Effector memory CD4-positive, alpha-beta T cell (primary cell): ENCODE measurements at regions not wholly inside any gene's neighbourhood (a gene's known extent, or its start where the extent isn't known, plus 50 kb on each side); places are given as distances from the start of the nearest gene placed in this dataset.
"Not testable (repeated sequence)": the region's sequence is repeated elsewhere in the genome, so short reads cannot be mapped to it uniquely, and the experiment has no call there.

Source experiments
- DNase-seq, 3 donors: peaks; one replicate each; pipeline ENCODE4 v3.0.0-alpha.2; 2020
- H3K27ac ChIP-seq: 2 replicates; pipeline ENCODE4 v1.7.0; 2013; ENCODE audit warnings: mild to moderate bottlenecking, low read length, moderate library complexity; ENCODE audit not compliant: insufficient read depth, poor library complexity, severe bottlenecking
- H3K27me3 ChIP-seq: replicated peaks from 2 replicates; pipeline ENCODE4 v1.7.0; 2013; ENCODE audit warnings: mild to moderate bottlenecking, low read length; ENCODE audit not compliant: insufficient read depth, control insufficient read depth, poor library complexity, severe bottlenecking
- H3K36me3 ChIP-seq: 2 replicates; pipeline ENCODE4 v1.7.0; 2013; ENCODE audit warnings: mild to moderate bottlenecking, low read length, moderate library complexity; ENCODE audit not compliant: control insufficient read depth, insufficient read depth
- H3K4me1 ChIP-seq: 2 replicates; pipeline ENCODE4 v1.7.0; 2013; ENCODE audit warnings: low read length, mild to moderate bottlenecking; ENCODE audit not compliant: control insufficient read depth, insufficient read depth, poor library complexity, severe bottlenecking
- H3K4me3 ChIP-seq: 2 replicates; pipeline ENCODE4 v1.7.0; 2013; ENCODE audit warnings: low read length, low read depth, mild to moderate bottlenecking; ENCODE audit not compliant: insufficient read depth, poor library complexity, severe bottlenecking
- H3K9me3 ChIP-seq: 2 replicates; pipeline ENCODE4 v1.7.0; 2013; ENCODE audit warnings: mild to moderate bottlenecking, low read length, moderate library complexity; ENCODE audit not compliant: control insufficient read depth

DNA sequence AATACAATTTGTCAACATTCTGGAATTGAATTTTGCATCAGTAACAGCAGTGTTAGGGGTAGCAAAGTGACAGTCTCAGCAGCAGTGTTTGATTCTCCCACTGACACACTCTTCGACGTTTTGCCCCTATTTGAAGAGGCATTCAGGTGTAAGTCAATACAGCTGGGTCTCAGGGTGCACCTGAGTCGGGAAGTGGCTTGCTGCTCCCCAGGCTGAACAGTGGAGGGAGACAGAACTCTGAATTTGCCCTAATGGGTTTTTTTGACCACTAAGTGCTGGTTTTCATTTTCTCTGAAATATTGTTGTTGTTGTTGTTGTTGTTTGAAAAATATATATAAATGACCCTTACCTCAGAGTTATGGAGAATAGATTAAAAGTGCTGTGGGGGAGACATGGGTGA, 223.2 kb downstream of the TLR4 start:
- no peak for DNase-seq
- Histone ChIP-seq H3K36me3 (no peaks in the 10 kb centered on the region), H3K4me1 (no peaks in the 10 kb centered on the region), H3K9me3 (no peaks in the 10 kb centered on the region), H3K4me3 (no peak overlapping the region), H3K27ac (no peak overlapping the region), H3K27me3 (no peaks in the 10 kb centered on the region)

DNA sequence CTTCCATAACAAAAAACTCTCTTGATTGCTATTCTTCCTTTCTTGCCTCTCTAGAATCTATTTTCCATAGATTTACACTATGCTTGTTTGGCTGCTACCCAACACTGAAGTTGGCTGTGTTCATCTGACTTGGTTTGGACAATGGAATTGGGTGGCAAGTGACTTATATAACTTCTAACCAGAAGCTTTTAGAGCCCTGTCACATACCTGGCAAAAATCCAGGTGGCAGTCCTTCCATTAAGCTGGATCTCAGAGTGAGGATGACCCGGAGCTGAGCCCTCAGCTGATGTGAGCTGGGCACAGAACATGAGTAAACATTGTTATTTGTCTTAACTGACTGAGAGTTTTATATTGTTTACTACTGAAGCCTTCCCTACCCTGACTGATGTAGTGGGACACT, 225.7 kb downstream of the TLR4 start:
- DNase-seq, result no peak
- Histone ChIP-seq H3K27me3 (no peaks in the 10 kb centered on the region), H3K9me3 (no peaks in the 10 kb centered on the region), H3K4me1 (no peaks in the 10 kb centered on the region), H3K36me3 (no peaks in the 10 kb centered on the region), H3K27ac (no peak overlapping the region), H3K4me3 (no peak overlapping the region)

DNA sequence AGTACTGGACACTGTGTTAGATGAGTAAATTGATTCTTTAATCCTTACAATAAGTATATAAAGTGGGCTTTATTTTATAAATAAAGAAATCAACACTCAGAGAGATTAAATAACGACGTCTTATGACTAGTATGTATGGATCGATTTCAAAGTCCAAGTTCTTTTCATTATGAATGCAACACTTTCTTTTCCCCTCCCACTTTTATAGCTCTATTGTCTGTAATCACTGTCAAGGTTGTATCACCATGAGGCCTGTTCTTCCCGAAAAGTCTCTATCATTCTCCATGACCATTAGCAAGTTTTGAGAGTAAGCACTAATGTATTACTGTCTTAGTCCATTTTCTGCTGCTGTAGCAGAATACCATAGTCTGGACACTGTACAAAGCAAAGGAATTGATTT, 228.4 kb downstream of the TLR4 start:
- Histone ChIP-seq H3K27ac (no peak overlapping the region), H3K27me3 (no peaks in the 10 kb centered on the region), H3K9me3 (no peaks in the 10 kb centered on the region), H3K36me3 (no peaks in the 10 kb centered on the region), H3K4me1 (no peaks in the 10 kb centered on the region), H3K4me3 (no peak overlapping the region)
- DNase-seq, result no peak

DNA sequence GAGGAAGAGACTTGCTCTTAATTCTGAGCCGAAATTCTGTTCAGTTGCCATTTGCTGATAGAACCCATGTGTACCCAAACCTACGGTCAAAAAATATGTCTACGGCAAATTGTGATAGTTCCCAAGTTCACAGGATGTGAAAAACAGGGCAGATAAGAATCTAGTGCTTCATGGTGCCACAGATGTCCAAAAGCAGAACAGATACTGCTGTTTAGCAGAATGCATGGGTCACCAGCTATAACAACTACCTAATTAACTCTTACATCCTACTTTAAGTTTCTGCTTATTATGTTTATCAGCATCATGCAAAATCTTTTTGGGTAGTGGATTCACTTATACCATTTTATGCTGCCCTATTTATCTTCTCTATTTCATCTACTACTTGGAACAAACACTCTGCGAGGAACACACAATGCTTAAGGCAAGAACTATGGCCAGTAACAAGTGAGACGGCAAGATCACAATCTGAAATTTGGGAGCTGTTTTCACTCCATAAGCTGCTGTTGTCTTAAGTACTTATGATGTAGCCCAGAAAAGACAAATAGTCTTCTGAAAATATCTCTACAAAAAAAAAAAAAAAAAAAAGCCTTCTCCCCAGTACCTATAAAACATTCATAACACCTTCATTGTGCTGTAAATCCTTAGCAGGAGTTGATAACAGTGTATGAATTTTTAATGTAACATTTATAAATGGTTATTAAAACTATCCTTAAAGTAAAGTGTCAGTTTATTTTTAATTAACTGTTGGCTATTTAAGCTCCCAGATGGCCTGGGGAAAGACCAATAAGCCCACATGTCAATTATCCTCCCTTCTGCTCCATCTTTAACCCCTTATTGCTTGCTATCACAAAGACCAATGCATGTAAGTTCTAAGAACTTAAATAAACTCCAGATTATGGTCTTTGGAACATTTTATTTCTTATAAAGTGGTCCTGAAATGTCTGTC, 232.3 kb downstream of the TLR4 start:
- Histone ChIP-seq H3K27ac (no peak overlapping the region), H3K9me3 (no peaks in the 10 kb centered on the region), H3K36me3 (no peaks in the 10 kb centered on the region), H3K4me3 (no peak overlapping the region), H3K4me1 (no peaks in the 10 kb centered on the region), H3K27me3 (no peaks in the 10 kb centered on the region)
- no peak for DNase-seq

DNA sequence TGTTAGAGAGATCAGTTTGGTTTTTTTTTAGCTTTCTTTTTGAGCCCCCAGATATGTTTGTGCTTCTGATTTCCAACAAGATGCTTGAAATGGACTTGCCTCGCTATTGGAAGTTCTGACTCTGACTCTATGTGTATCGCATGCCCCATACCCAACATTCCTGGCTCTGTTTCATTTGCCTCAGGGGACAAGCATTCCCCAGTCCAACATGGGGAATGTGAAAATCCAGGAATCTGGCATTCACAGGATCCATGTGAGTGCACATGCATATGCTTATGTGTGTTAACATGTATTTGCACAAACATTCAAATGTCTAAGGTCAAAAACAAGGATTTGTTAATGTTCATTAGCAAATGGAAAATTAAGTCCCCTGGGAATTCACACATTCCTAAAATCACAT, 233.9 kb downstream of the TLR4 start:
- no peak overlapping the region for H3K4me3 ChIP-seq

DNA sequence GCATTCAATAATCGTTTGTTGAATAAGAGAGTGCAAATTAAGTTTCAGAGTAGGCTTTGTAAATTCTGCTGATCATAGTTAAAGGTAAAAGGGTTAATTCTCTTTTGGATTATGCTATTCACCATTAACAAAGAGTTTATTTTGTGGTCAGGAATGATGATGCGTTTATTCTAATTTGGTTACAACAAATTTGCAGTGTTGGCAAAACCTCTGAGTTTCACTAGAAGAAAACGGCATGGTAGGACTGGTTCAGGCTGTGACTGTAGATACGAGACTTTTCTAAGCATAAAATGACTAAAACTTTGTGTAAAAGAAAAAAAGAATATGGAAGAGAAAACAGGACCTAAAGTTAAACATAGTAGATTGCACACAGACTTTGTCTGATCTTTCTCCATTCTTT, 234.7 kb downstream of the TLR4 start:
- H3K36me3 ChIP-seq, result no peaks in the 10 kb centered on the region
- no peaks in the 10 kb centered on the region for H3K9me3 ChIP-seq
- H3K27me3 ChIP-seq, result no peaks in the 10 kb centered on the region
- H3K4me1 ChIP-seq, result no peaks in the 10 kb centered on the region
- H3K4me3 ChIP-seq, result no peak overlapping the region
- H3K27ac ChIP-seq, result no peak overlapping the region
- no peak for DNase-seq

More for the DNA sequence above, 233.9 kb downstream of the TLR4 start:
- no peak for DNase-seq
- Histone ChIP-seq H3K27ac (no peak overlapping the region), H3K27me3 (no peaks in the 10 kb centered on the region), H3K36me3 (no peaks in the 10 kb centered on the region), H3K9me3 (no peaks in the 10 kb centered on the region), H3K4me1 (no peaks in the 10 kb centered on the region)

DNA sequence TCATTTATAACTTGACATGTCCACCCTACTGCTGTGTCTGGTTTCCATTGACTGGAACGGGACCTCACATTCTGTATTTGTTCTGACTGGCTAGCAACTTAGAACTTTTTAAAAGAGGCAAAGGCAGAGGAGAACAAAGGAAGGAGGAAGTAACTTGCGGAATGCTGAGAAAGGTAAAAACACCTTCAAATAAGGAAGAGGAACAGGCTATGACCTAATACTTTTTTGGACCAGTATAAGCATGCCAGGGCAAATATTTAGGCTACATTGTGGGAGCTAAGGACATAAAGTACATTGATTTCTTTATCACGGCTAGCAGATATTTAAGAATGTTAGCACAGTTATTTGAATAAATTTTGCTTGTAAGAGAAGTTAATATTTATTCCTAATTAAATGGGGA, 240.5 kb downstream of the TLR4 start:
- not testable (repeated sequence) for DNase-seq, H3K27ac ChIP-seq, H3K4me3 ChIP-seq, H3K27me3 ChIP-seq, H3K4me1 ChIP-seq, H3K36me3 ChIP-seq, H3K9me3 ChIP-seq

DNA sequence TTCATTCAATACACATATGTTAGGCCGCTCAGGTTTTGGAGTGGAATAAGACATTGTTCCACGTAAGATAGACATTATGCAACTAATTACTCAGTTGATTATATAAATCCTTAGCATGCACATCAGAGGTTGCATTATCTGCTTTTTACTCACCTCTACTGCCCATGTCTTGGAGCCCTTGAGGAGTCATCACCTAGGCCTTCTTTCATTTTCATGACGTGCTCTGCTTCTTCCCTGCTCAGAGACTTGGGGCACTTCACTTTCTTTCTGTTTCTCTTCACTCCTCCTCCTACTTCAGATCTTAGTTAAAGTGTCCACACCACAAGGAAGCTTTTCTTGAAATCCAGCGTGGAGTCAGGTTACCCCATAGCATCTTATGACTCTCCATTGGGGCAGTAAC, 241.1 kb downstream of the TLR4 start:
- Histone ChIP-seq H3K4me1 (no peaks in the 10 kb centered on the region), H3K9me3 (no peaks in the 10 kb centered on the region), H3K27me3 (no peaks in the 10 kb centered on the region), H3K4me3 (no peak overlapping the region), H3K36me3 (no peaks in the 10 kb centered on the region), H3K27ac (no peak overlapping the region)
- no peak for DNase-seq

DNA sequence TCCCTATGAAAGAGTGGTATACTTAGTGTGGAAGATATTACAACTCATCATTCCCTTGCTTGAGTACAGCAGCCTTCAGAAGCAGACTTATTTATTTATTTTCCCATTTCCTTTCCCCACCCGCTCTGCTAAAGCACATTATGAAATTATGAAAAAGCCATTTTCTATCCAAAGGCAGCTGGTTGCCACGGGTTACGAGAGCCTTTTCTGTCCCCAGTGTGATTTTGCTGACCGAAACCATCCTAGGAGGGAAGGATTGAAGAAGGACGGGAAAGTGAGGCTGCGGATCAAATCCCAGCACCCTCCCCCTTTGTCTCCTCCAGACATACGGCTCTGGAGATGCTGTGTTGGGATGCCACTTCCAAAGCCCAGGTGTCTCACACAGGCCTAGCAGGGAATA, 246.9 kb downstream of the TLR4 start:
- no peaks in the 10 kb centered on the region for H3K27me3 ChIP-seq
- H3K4me3 ChIP-seq, result no peak overlapping the region
- H3K27ac ChIP-seq, result no peak overlapping the region
- H3K9me3 ChIP-seq, result no peaks in the 10 kb centered on the region
- no peaks in the 10 kb centered on the region for H3K36me3 ChIP-seq
- no peak for DNase-seq
- H3K4me1 ChIP-seq, result no peaks in the 10 kb centered on the region

DNA sequence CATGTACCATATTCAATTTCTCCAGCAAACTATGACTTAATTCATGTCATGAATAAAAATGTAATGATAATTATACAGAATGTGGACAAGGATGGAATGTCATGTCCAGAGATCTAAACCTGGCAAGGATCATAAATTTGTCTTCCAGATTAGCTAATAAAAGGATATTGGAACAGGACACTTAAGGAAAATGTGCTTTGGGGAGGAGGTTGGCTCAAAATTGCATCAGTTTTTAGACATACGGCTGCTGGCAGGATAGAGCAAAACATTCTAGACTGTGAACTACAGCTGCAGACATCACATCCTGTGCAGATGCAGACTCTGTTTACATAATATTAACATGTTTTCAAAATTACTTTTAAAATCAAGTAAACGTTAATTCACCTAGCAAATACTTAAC, 248.4 kb downstream of the TLR4 start:
- Histone ChIP-seq H3K27me3 (no peaks in the 10 kb centered on the region), H3K4me3 (no peak overlapping the region), H3K27ac (no peak overlapping the region), H3K36me3 (no peaks in the 10 kb centered on the region), H3K4me1 (no peaks in the 10 kb centered on the region), H3K9me3 (no peaks in the 10 kb centered on the region)
- DNase-seq, result no peak
